ENCODE measurements at regions not wholly inside any gene's neighbourhood (a gene's known extent, or its start where the extent isn't known, plus 50 kb on each side); places are given as distances from the start of the nearest gene placed in this dataset.

DNA sequence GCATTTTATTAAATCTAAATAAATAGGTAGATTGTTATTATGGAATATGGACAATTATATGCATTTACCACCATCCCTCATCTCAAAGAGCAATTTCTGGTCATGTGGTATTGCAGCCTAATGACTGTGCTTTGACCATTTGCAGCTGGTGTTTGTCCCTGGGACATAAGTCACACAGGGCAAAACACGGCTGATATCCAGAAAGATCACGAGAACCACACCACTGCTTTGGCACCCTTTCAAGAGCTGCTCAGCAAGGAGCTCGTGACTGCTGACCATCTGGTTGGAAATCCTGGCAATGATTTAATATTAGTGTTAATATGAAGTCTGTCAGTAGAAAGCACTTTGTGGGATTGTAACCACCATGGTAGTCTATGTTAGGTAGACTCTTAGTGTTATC is 545.0 kb downstream of the GBA3 start:
- FAIRE-seq, result no peak
- no peak for TF ChIP-seq TAF1 (IDR thresholded peaks at IDR 0.05; ENCODE audit: low read depth, low read length)
- TF ChIP-seq SPI1 (IDR thresholded peaks at IDR 0.05; ENCODE audit: low read depth, low read length), result no peak
- no peak for TF ChIP-seq POLR2AphosphoS5 (IDR thresholded peaks at IDR 0.05; ENCODE audit: low read depth, low read length)
- no peak for TF ChIP-seq POU2F2 (IDR thresholded peaks at IDR 0.05; ENCODE audit: low read depth, low read length)
- no peak for TF ChIP-seq PAX5 (IDR thresholded peaks at IDR 0.05; ENCODE audit: insufficient read depth, low read length, severe bottlenecking)
- TF ChIP-seq POLR2A (IDR thresholded peaks at IDR 0.05; ENCODE audit: low read depth, low read length), result no peak
- DNase-seq (ENCODE audit: insufficient read length, low spot score), result no peak

- no peak for TF ChIP-seq PAX5 (IDR thresholded peaks at IDR 0.05; ENCODE audit: insufficient read depth, low read length, severe bottlenecking)
- TF ChIP-seq TAF1 (IDR thresholded peaks at IDR 0.05; ENCODE audit: low read depth, low read length), result no peak
- TF ChIP-seq SPI1 (IDR thresholded peaks at IDR 0.05; ENCODE audit: low read depth, low read length), result no peak
- TF ChIP-seq POLR2AphosphoS5 (IDR thresholded peaks at IDR 0.05; ENCODE audit: low read depth, low read length), result no peak
- no peak for TF ChIP-seq POLR2A (IDR thresholded peaks at IDR 0.05; ENCODE audit: low read depth, low read length)
- TF ChIP-seq POU2F2 (IDR thresholded peaks at IDR 0.05; ENCODE audit: low read depth, low read length), result no peak
- no peak for FAIRE-seq
- no peak for DNase-seq (ENCODE audit: insufficient read length, low spot score)
Measured at GRCh38 chr4:23235628-23236390, 543.1 kb downstream of the GBA3 start.

DNA sequence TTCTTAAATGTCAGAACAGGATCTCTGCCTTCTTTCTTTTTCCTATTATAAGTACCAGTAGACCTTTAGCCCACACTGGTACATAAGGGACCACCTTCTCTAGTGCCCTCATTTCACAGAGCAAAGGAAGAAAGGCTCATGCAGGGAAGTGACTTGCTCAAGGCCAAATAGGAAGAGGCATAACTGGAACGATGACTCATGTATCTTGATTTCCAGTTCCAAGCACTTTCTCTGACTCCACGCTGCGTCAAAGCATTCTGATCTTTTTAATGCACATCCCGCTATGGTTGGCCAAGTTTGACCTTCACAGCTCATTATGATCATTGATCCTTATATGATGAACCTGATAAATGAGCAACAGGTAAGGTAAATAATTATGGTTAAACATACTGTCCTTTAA is 542.0 kb downstream of the GBA3 start:
- no peak for DNase-seq (ENCODE audit: insufficient read length, low spot score)
- TF ChIP-seq POU2F2 (IDR thresholded peaks at IDR 0.05; ENCODE audit: low read depth, low read length) (no peak), PAX5 (IDR thresholded peaks at IDR 0.05; ENCODE audit: insufficient read depth, low read length, severe bottlenecking) (no peak), POLR2A (IDR thresholded peaks at IDR 0.05; ENCODE audit: low read depth, low read length) (no peak), TAF1 (IDR thresholded peaks at IDR 0.05; ENCODE audit: low read depth, low read length) (no peak), POLR2AphosphoS5 (IDR thresholded peaks at IDR 0.05; ENCODE audit: low read depth, low read length) (no peak), SPI1 (IDR thresholded peaks at IDR 0.05; ENCODE audit: low read depth, low read length) (no peak)
- no peak for FAIRE-seq

DNA sequence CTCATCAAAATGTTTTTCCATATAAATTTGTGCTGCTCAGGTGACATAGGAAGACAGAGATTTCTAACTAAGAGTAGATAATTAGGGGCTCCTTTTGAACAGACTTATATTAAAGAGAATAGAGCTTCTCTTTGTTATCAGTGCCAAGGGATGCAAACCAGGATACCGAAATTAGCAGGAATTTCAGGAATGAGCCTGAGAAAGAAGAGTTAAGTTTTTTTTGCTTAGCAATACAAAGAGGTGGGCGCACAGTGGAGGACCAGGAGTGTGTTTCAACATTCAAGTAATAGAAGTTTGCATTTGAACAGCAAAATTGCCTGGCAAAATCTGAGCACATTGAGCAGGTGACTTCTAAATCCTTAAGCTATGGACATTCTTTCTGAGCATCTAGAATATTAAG is 541.3 kb downstream of the GBA3 start:
- DNase-seq (ENCODE audit: insufficient read length, low spot score), result no peak
- TF ChIP-seq POLR2A (IDR thresholded peaks at IDR 0.05; ENCODE audit: low read depth, low read length) (no peak), SPI1 (IDR thresholded peaks at IDR 0.05; ENCODE audit: low read depth, low read length) (no peak), POLR2AphosphoS5 (IDR thresholded peaks at IDR 0.05; ENCODE audit: low read depth, low read length) (no peak), TAF1 (IDR thresholded peaks at IDR 0.05; ENCODE audit: low read depth, low read length) (no peak), PAX5 (IDR thresholded peaks at IDR 0.05; ENCODE audit: insufficient read depth, low read length, severe bottlenecking) (no peak), POU2F2 (IDR thresholded peaks at IDR 0.05; ENCODE audit: low read depth, low read length) (no peak)
- FAIRE-seq, result no peak

GRCh38 chr4:23233596-23233995 is 540.9 kb downstream of the GBA3 start:
- TF ChIP-seq TAF1 (IDR thresholded peaks at IDR 0.05; ENCODE audit: low read depth, low read length) (no peak), SPI1 (IDR thresholded peaks at IDR 0.05; ENCODE audit: low read depth, low read length) (no peak), POU2F2 (IDR thresholded peaks at IDR 0.05; ENCODE audit: low read depth, low read length) (no peak), POLR2A (IDR thresholded peaks at IDR 0.05; ENCODE audit: low read depth, low read length) (no peak), POLR2AphosphoS5 (IDR thresholded peaks at IDR 0.05; ENCODE audit: low read depth, low read length) (no peak), PAX5 (IDR thresholded peaks at IDR 0.05; ENCODE audit: insufficient read depth, low read length, severe bottlenecking) (no peak)
- FAIRE-seq (no peak), DNase-seq (ENCODE audit: insufficient read length, low spot score) (no peak)

DNA sequence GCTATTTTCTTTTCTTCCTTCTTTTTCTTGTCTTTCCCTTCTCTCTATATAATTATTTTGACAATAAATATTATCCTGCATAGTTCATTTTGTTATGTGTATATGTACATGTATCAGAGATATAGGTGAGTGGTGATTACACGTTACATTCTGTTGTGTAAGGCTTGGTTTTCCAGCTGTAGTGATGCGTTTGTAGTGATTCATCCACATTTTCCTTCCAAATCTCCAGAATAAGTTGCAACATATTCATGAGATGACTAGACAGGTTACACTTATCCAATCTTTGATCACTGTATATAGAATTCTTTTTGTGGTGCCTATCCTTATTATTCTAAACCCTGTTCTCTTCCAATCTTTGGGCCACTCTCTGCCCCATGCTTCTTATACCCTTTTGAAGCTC is 540.2 kb downstream of the GBA3 start:
- TF ChIP-seq SPI1 (IDR thresholded peaks at IDR 0.05; ENCODE audit: low read depth, low read length) (no peak), PAX5 (IDR thresholded peaks at IDR 0.05; ENCODE audit: insufficient read depth, low read length, severe bottlenecking) (no peak), POLR2A (IDR thresholded peaks at IDR 0.05; ENCODE audit: low read depth, low read length) (no peak), POLR2AphosphoS5 (IDR thresholded peaks at IDR 0.05; ENCODE audit: low read depth, low read length) (no peak), TAF1 (IDR thresholded peaks at IDR 0.05; ENCODE audit: low read depth, low read length) (no peak), POU2F2 (IDR thresholded peaks at IDR 0.05; ENCODE audit: low read depth, low read length) (no peak)
- FAIRE-seq, result no peak
- DNase-seq (ENCODE audit: insufficient read length, low spot score), result no peak

GRCh38 chr4:23225564-23225963 is 532.8 kb downstream of the GBA3 start:
- no peak for FAIRE-seq
- TF ChIP-seq TAF1 (IDR thresholded peaks at IDR 0.05; ENCODE audit: low read depth, low read length) (no peak), PAX5 (IDR thresholded peaks at IDR 0.05; ENCODE audit: insufficient read depth, low read length, severe bottlenecking) (no peak), POU2F2 (IDR thresholded peaks at IDR 0.05; ENCODE audit: low read depth, low read length) (no peak), POLR2AphosphoS5 (IDR thresholded peaks at IDR 0.05; ENCODE audit: low read depth, low read length) (no peak), POLR2A (IDR thresholded peaks at IDR 0.05; ENCODE audit: low read depth, low read length) (no peak), SPI1 (IDR thresholded peaks at IDR 0.05; ENCODE audit: low read depth, low read length) (no peak)
- DNase-seq (ENCODE audit: insufficient read length, low spot score), result no peak

- no peak for DNase-seq (ENCODE audit: insufficient read length, low spot score)
- no peak for TF ChIP-seq POLR2AphosphoS5 (IDR thresholded peaks at IDR 0.05; ENCODE audit: low read depth, low read length)
- TF ChIP-seq POLR2A (IDR thresholded peaks at IDR 0.05; ENCODE audit: low read depth, low read length), result no peak
- TF ChIP-seq POU2F2 (IDR thresholded peaks at IDR 0.05; ENCODE audit: low read depth, low read length), result no peak
- no peak for TF ChIP-seq TAF1 (IDR thresholded peaks at IDR 0.05; ENCODE audit: low read depth, low read length)
- no peak for TF ChIP-seq SPI1 (IDR thresholded peaks at IDR 0.05; ENCODE audit: low read depth, low read length)
- TF ChIP-seq PAX5 (IDR thresholded peaks at IDR 0.05; ENCODE audit: insufficient read depth, low read length, severe bottlenecking), result no peak
- FAIRE-seq, result no peak
Measured at GRCh38 chr4:23224684-23225420, 532.1 kb downstream of the GBA3 start.

GRCh38 chr4:23220911-23221310 is 528.2 kb downstream of the GBA3 start:
- FAIRE-seq (no peak), DNase-seq (ENCODE audit: insufficient read length, low spot score) (no peak)
- TF ChIP-seq SPI1 (IDR thresholded peaks at IDR 0.05; ENCODE audit: low read depth, low read length), result no peak
- TF ChIP-seq POLR2A (IDR thresholded peaks at IDR 0.05; ENCODE audit: low read depth, low read length), result no peak
- TF ChIP-seq TAF1 (IDR thresholded peaks at IDR 0.05; ENCODE audit: low read depth, low read length), result no peak
- TF ChIP-seq POLR2AphosphoS5 (IDR thresholded peaks at IDR 0.05; ENCODE audit: low read depth, low read length), result no peak
- TF ChIP-seq PAX5 (IDR thresholded peaks at IDR 0.05; ENCODE audit: insufficient read depth, low read length, severe bottlenecking), result no peak
- TF ChIP-seq POU2F2 (IDR thresholded peaks at IDR 0.05; ENCODE audit: low read depth, low read length), result no peak

Measured in GM12891 (cell line).